Activated naive CD8-positive, alpha-beta T cell treated with anti-CD3 and anti-CD28 coated beads for 36 hours (primary cell): ENCODE measurements at regions not wholly inside any gene's neighbourhood (a gene's known extent, or its start where the extent isn't known, plus 50 kb on each side); places are given as distances from the start of the nearest gene placed in this dataset.

ENCODE experiments used
- DNase-seq: peaks from one replicate; pipeline ENCODE4 v3.0.0; 2021
- H3K27ac Mint-ChIP-seq: one replicate; pipeline ENCODE4 v1.8.0; 2022; ENCODE audit warnings: mild to moderate bottlenecking, moderate library complexity, mixed read lengths
- H3K27me3 Mint-ChIP-seq: one replicate; pipeline ENCODE4 v1.8.0; 2022; ENCODE audit warnings: mild to moderate bottlenecking, mixed read lengths
- H3K36me3 Mint-ChIP-seq: one replicate; pipeline ENCODE4 v1.8.0; 2021; ENCODE audit warnings: mild to moderate bottlenecking, mixed read lengths
- H3K4me1 Mint-ChIP-seq: one replicate; pipeline ENCODE4 v1.8.0; 2021; ENCODE audit warnings: mixed read lengths
- H3K4me3 Mint-ChIP-seq: one replicate; pipeline ENCODE4 v1.8.0; 2022; ENCODE audit warnings: mild to moderate bottlenecking, moderate library complexity, mixed read lengths
- H3K9me3 Mint-ChIP-seq: one replicate; pipeline ENCODE4 v1.8.0; 2022; ENCODE audit warnings: mixed read lengths

DNA sequence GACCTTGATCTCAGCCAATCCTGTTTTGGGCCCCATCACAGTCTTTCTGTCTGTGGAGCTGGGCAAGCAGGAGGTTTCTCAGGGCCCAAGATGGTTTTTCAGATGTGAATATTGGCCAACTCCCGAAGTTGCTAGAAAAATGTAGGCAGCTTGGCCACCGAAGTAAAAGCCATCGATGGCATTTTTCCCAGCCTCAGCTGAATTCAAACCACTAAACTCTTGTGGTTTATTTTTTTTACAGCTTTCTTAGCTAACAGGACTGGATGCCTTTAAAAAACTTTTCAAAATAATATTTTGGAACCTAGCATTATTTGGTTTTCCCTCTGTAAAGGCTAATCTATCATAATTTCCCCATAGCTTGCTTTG is 102.5 kb upstream of the ERCC6L2 start:
- Mint-ChIP-seq H3K27ac (peak overlapping the region; percentile 69), H3K36me3 (no peaks in the 10 kb centered on the region), H3K9me3 (no peaks in the 10 kb centered on the region), H3K4me3 (peak overlapping the region; percentile 64), H3K4me1 (peaks cover 13% of the 10 kb centered on the region), H3K27me3 (peaks cover 10% of the 10 kb centered on the region)
- DNase-seq = no peak

DNA sequence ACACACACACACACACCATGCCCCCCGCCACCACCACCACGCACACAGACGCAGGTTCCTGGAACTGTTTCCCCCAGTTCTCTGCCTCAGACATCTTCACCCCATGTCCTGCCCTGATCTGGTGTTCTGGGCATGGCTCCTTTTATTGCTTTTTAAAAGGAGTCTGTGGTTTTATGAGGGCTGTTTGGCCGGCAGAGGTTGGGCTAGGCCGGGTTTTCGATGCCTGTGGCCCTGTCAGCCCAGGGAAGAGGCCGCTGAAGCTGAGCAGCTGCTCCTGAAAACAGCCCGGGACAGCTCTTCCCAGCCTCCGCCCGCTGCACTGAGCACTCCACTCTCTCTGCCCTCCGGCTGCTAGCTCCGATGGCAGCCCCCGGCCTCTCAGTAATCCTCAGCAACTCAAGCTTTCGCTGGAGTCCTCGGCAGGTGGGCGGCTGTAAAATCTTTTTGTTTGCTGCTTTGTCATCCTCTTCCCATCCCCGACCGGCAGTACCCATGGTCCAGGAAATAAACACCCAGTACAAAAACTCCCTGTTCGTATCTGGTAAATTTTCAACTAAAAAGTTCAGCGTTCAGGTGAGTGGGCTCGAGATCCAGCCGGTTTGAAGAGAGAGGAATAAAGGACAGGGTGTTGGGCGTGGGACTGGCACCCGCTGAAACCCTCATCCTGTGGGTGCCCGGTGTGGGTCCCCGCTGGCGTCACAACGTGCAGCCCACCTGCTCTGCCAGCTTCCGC is 103.0 kb upstream of the ERCC6L2 start:
- Mint-ChIP-seq H3K4me1 (peaks cover 13% of the 10 kb centered on the region), H3K9me3 (no peaks in the 10 kb centered on the region), H3K36me3 (no peaks in the 10 kb centered on the region), H3K4me3 (peak overlapping the region; percentile 64), H3K27me3 (peaks cover 10% of the 10 kb centered on the region), H3K27ac (peak overlapping the region; percentile 69)
- peak; percentile 18 for DNase-seq

DNA sequence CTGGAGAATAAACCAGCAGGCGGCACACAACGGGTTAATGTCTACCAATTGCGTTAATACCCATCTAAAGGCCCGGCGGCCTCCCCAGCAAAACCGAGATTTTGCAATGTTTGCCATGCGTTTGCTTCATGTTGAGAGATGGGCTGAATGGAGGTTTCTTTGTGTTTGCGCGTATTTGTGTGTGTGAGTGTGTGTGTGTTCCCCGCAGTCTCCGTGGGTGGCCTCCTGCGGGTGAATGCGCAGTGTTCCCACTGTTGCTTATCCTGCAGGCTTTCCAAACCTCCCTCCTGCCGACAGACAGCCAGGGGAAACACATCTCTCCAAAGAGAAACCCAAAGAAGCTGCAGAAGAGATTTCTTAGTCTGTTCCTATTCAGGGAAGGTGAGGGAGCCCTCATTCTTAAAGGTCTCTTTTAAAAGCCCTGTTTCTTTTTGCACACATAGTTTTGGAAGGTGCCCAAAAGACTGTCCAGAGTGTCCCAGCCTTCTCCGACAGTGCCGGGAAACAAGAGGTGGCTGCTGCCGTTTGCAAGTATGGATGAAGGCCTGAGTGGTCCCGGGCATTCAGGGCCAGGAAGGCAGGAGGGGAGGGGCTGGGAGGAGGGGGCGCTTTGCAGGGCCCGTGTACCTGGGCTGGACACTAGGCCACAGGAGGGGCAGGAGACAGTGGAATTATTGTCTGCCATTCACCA is 103.8 kb upstream of the ERCC6L2 start:
- Mint-ChIP-seq H3K9me3 (no peaks in the 10 kb centered on the region), H3K27me3 (peaks cover 10% of the 10 kb centered on the region), H3K4me1 (peaks cover 13% of the 10 kb centered on the region), H3K36me3 (no peaks in the 10 kb centered on the region), H3K4me3 (peak overlapping the region; percentile 22), H3K27ac (no peak overlapping the region)
- no peak for DNase-seq

DNA sequence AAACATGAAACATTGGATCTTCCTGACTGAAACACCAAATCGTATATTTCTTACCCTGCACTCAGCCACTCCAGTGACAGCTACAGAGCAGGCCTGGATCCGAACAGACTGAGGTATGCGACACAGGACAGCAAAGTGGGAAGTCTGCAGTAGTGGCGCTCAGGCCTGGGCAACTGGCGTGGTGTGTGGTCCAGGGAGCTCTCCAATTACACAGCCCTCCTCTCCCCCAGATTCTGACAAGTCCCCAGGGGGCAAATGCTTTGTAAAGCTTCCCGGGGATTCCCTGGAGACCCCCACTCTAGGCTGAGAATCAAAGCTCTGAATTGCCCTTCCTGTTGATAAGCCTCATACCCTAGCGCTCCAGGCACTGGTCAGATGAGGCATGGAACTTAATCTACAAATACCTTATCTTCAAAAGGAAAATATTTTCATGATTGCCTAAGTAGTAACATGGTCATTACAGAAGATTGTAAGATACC is 104.8 kb upstream of the ERCC6L2 start:
- Mint-ChIP-seq H3K27ac (no peak overlapping the region), H3K4me3 (no peak overlapping the region), H3K27me3 (peaks cover 10% of the 10 kb centered on the region), H3K4me1 (peaks cover 13% of the 10 kb centered on the region), H3K36me3 (no peaks in the 10 kb centered on the region), H3K9me3 (no peaks in the 10 kb centered on the region)
- no peak for DNase-seq

DNA sequence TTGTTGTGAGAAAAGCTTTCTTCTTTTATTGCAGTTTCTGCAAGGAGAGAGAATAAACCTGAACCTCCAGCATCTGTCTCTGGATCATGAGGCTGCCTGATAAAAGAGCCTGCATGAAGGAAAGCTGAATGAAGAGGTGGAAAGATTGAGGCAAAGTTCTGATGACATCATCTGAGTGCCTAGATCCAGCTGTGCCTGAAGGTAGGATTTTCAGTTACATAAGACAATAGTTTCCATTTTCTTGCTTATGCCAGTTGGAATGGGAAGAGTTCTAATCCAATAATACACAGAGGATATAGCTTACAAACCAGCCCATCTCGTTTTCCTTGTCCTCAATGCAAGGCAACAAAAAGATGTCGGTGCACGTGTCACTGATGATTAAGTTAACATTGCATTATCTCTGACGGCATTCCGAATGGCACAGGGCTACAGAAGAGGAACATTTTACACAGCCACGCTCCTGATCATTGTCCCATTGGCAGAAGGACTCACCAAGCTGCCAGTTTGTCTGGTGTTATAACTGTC is 105.5 kb upstream of the ERCC6L2 start:
- H3K27ac Mint-ChIP-seq = no peak overlapping the region
- H3K4me1 Mint-ChIP-seq = peaks cover 13% of the 10 kb centered on the region
- H3K4me3 Mint-ChIP-seq = no peak overlapping the region
- DNase-seq = no peak
- peaks cover 10% of the 10 kb centered on the region for H3K27me3 Mint-ChIP-seq
- no peaks in the 10 kb centered on the region for H3K9me3 Mint-ChIP-seq
- no peaks in the 10 kb centered on the region for H3K36me3 Mint-ChIP-seq

DNA sequence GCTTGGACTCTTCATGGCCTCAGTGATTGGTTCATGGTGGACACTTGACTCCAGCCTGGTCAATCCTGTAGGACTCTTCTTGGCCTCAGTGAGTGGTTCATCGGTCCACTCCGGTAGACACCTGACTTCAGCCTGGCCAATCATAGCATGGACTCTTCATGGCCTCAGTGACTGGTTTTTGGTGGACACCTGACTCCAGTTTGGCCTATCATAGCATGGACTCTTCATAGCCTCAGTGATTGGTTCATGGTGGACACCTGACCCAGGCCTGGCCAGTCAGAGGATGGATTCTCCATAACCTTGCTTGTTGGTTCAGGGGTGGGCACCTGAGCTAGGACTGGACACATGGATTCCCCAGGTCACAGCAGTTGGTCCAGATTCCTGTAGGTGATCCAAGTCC is 106.0 kb upstream of the ERCC6L2 start:
- H3K36me3 Mint-ChIP-seq = no peaks in the 10 kb centered on the region
- H3K27ac Mint-ChIP-seq = no peak overlapping the region
- peaks cover 15% of the 10 kb centered on the region for H3K4me1 Mint-ChIP-seq
- peaks cover 10% of the 10 kb centered on the region for H3K27me3 Mint-ChIP-seq
- no peaks in the 10 kb centered on the region for H3K9me3 Mint-ChIP-seq
- DNase-seq = no peak
- H3K4me3 Mint-ChIP-seq = no peak overlapping the region

DNA sequence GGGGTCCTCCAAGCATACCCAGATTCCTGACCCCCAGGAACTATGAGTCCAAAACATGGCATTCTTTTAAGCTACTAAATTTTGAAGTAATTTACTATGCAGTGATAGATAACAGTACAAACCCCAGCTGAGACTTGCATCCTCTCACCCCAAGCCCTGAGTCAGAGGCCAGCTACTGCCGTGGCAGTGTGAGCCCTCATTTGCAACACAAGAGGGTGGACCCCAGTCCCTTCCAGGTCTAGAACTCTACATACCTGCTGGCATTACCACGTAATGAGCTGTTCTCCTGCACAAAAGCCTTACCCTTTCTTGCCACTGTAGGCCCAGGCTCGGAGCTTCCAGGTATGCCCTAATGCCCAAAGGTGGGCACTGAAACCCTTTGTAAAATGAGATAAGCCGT is 108.6 kb upstream of the ERCC6L2 start:
- no peak overlapping the region for H3K4me3 Mint-ChIP-seq
- no peaks in the 10 kb centered on the region for H3K36me3 Mint-ChIP-seq
- H3K4me1 Mint-ChIP-seq = peaks cover 6% of the 10 kb centered on the region
- no peak for DNase-seq
- peaks cover 10% of the 10 kb centered on the region for H3K27me3 Mint-ChIP-seq
- H3K27ac Mint-ChIP-seq = no peak overlapping the region
- H3K9me3 Mint-ChIP-seq = no peaks in the 10 kb centered on the region

DNA sequence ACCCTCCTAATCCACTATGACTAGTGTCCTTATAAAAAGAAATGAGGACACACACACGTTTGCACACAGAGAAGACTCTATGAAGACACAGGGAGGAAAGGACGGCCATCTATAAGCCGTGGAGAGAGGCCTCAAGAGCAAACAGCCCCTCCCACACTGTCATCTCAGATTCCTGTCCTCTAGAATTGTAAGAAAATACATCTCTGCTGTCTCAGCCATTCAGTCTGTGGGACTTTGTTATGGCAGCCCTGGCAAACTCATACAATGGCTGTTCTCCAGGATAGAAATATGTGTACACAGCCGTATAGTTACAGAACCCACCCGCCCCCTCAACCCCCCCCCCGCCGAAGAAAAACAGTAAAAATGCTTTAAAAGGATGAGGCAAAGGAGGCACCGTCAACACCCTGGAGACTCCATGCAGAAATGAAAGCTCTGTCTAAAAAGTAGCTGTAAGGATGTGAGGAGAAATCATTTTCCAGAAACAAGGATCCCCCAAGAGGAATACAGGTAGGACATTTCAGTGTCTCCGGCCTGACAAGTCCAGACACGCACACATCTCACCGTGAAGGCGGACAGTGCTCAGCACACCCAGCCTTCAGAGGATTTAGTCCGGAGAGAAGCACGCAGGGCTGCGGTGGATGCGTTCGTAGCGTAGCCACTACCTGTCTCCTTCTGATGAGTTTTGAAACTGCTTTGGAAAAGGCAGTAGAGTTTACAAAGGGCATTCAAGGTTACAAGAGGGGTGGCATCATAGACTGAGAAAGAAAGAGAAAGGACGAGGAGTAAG is 110.8 kb upstream of the ERCC6L2 start:
- Mint-ChIP-seq H3K4me1 (peaks cover 2% of the 10 kb centered on the region), H3K9me3 (no peaks in the 10 kb centered on the region), H3K4me3 (no peak overlapping the region), H3K27ac (no peak overlapping the region), H3K27me3 (no peaks in the 10 kb centered on the region), H3K36me3 (no peaks in the 10 kb centered on the region)
- no peak for DNase-seq

DNA sequence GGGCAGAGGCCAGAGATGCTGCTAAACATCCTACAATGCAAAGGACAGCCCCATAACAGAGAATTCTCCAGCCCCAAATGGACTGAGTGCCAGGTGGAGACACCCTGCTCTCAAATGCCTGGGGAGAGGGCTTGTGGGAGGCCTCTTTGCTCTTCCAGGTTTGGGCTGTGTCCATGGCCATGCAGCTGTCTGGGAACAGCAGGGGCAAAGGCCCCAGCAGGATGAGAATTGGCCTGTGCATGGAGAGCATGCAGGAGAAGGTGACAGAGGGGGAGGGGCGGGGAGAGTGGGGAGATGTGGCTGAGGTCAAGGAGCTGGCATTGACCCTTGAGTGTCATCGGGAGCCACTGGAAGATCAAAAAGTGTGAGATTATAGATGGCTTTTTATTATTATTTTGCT is 111.5 kb upstream of the ERCC6L2 start:
- Mint-ChIP-seq H3K4me3 (no peak overlapping the region), H3K36me3 (no peaks in the 10 kb centered on the region), H3K4me1 (peaks cover 2% of the 10 kb centered on the region), H3K27ac (no peak overlapping the region), H3K27me3 (no peaks in the 10 kb centered on the region), H3K9me3 (no peaks in the 10 kb centered on the region)
- DNase-seq = no peak

DNA sequence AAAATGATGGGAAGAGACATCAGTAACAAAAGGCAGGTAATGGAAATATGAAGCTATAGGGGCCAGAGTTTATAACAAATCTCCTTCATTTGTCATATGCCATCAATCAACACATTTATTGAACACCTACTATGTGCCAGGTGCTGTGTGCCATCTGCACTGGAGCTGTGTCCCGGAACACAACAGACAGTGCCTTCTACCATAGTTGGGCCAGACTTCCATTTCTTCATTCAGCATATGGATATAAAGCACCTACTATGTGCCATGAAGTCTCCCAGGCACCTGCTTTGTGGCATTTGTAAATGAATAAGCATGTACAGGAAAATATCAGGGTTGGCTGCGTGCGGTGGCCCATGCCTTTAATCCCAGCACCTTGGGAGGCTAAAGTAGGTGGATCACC is 112.5 kb upstream of the ERCC6L2 start:
- no peak overlapping the region for H3K27ac Mint-ChIP-seq
- H3K9me3 Mint-ChIP-seq = no peaks in the 10 kb centered on the region

DNA sequence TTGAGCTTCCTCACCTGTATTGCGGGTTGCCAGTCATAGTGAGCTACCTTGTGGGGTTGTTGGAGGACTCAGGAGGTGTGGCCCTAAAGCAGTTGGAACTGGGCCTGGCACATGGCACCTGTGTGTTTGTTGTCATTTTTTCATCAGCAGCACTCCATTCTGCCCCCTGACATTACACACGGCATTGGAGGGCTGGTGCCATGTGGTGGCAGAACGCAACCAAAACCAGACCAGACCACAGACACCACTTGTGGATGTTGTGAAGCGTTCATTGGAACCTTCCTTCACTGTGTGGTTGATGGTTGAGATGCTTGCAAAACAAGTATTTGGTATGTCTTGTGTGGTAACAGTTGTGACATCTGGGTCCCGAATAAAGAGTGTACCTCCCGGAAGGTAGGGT is 113.2 kb upstream of the ERCC6L2 start:
- H3K4me1 Mint-ChIP-seq = peaks cover 2% of the 10 kb centered on the region
- no peaks in the 10 kb centered on the region for H3K36me3 Mint-ChIP-seq
- H3K9me3 Mint-ChIP-seq = no peaks in the 10 kb centered on the region
- peak; percentile 11 for DNase-seq
- H3K4me3 Mint-ChIP-seq = no peak overlapping the region
- no peaks in the 10 kb centered on the region for H3K27me3 Mint-ChIP-seq
- H3K27ac Mint-ChIP-seq = no peak overlapping the region

More for the DNA sequence above, 112.5 kb upstream of the ERCC6L2 start:
- Mint-ChIP-seq H3K36me3 (no peaks in the 10 kb centered on the region), H3K4me1 (peaks cover 2% of the 10 kb centered on the region), H3K4me3 (no peak overlapping the region), H3K27me3 (no peaks in the 10 kb centered on the region)
- DNase-seq = no peak

DNA sequence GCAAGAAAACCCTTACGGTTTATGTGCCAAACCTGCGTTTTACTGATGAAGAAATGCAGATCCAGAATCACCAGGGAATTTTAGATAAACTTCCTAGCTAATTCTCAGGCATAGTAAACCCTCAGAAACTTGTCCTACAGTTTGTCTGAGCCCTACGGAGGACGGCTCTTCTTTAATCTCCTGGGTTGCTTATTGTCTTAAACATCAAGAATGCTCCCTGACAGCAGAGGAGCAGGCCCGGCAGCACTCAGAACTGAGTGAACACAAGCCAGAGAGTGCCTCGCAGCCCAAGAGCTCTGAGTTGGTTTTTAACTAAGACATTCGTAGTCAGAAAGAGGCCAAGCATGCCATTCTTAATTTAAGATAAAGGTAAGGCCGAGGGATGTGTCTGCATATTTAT is 114.7 kb upstream of the ERCC6L2 start:
- DNase-seq = no peak
- no peak overlapping the region for H3K27ac Mint-ChIP-seq
- H3K27me3 Mint-ChIP-seq = no peaks in the 10 kb centered on the region
- no peaks in the 10 kb centered on the region for H3K36me3 Mint-ChIP-seq
- H3K4me3 Mint-ChIP-seq = no peak overlapping the region
- peaks cover 2% of the 10 kb centered on the region for H3K4me1 Mint-ChIP-seq
- H3K9me3 Mint-ChIP-seq = no peaks in the 10 kb centered on the region

DNA sequence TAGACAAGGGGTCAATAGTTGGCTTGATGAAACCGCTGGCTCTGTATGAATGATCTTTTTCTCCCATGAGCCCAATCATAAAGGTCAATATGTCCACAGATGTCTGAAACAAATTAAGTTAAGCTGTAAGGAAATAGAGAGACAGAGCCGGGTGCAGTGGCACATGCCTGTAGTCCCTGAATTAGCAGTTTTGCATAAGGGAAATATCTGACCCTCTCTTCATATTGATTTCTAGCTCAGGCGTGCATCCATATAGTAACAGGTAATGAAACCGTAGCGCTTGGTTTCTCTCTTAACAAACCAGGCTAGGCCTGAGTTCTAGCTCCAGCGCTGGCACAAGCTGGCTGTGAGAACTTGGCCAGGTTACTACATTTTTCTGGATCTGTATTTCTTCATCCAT is 118.1 kb upstream of the ERCC6L2 start:
- no peaks in the 10 kb centered on the region for H3K4me1 Mint-ChIP-seq

DNA sequence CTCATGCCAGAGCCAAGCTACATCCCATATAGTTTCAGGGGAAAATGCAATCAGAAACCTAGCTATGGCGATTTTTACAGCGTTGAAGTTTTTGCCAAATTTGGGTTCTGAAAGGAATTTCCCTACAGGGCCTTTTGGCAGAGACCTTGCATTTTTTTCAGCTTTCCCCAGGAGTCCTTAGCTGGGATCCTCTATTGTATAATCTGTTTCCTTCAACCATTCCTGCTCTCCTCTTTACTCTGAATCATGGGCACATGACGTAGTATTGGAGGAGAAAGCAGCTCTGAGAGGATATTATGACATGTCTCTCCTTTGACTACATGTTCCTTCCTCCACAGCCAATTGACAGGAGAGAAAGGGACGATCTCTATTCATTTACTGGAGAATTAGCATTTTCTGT is 118.5 kb upstream of the ERCC6L2 start:
- H3K9me3 Mint-ChIP-seq = no peaks in the 10 kb centered on the region
- H3K27ac Mint-ChIP-seq = no peak overlapping the region

More for the DNA sequence above, 118.1 kb upstream of the ERCC6L2 start:
- H3K27me3 Mint-ChIP-seq = peaks cover 11% of the 10 kb centered on the region
- H3K9me3 Mint-ChIP-seq = no peaks in the 10 kb centered on the region
- H3K27ac Mint-ChIP-seq = no peak overlapping the region
- DNase-seq = no peak
- no peak overlapping the region for H3K4me3 Mint-ChIP-seq
- H3K36me3 Mint-ChIP-seq = no peaks in the 10 kb centered on the region

DNA sequence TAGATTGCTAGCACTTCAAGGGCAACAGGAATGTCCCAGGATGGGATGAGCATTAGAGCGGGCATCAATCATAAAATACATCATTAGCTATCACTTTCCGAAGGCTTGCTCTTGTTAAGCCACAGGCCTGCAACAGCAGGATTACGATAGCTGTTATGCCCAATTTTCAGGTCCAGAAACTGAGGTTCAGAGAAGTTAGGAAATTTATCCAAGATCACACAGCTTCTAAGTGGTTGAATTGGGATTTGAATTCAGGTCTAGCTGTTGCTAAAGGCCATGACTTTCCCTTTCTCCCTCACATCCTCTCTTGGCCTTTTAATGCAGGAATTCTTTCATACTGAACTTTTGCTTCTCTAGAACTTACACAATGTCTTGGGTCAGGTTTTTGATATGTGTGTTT is 119.4 kb upstream of the ERCC6L2 start:
- H3K4me3 Mint-ChIP-seq = no peak overlapping the region
- peaks cover 13% of the 10 kb centered on the region for H3K27me3 Mint-ChIP-seq
- no peak overlapping the region for H3K27ac Mint-ChIP-seq
- no peaks in the 10 kb centered on the region for H3K36me3 Mint-ChIP-seq
- no peaks in the 10 kb centered on the region for H3K9me3 Mint-ChIP-seq
- no peak for DNase-seq
- H3K4me1 Mint-ChIP-seq = peaks cover under 1% of the 10 kb centered on the region

More for the DNA sequence above, 118.5 kb upstream of the ERCC6L2 start:
- no peak for DNase-seq
- H3K36me3 Mint-ChIP-seq = no peaks in the 10 kb centered on the region
- H3K4me1 Mint-ChIP-seq = no peaks in the 10 kb centered on the region
- peaks cover 11% of the 10 kb centered on the region for H3K27me3 Mint-ChIP-seq
- H3K4me3 Mint-ChIP-seq = no peak overlapping the region
